ENCODE measurements at regions not wholly inside any gene's neighbourhood (a gene's known extent, or its start where the extent isn't known, plus 50 kb on each side); places are given as distances from the start of the nearest gene placed in this dataset.

GRCh38 chr6:40268166-40268565, 319.0 kb downstream of the LRFN2 start:
- DNase-seq (ENCODE audit: low read depth in 3 of 3): no peak

GRCh38 chr6:40265615-40266014, 321.5 kb downstream of the LRFN2 start:
- no peak for DNase-seq (ENCODE audit: low read depth in 3 of 3)

GRCh38 chr6:40263970-40264369, 323.2 kb downstream of the LRFN2 start:
- no peak for DNase-seq (ENCODE audit: low read depth in 3 of 3)

GRCh38 chr6:40262363-40262762, 324.8 kb downstream of the LRFN2 start:
- no peak for DNase-seq (ENCODE audit: low read depth in 3 of 3)

- DNase-seq (ENCODE audit: low read depth in 3 of 3): no peak
These were observed 324.3 kb upstream of the MOCS1 start for GRCh38 chr6:40258531-40258930.

GRCh38 chr6:40256831-40257230, 322.6 kb upstream of the MOCS1 start:
- no peak for DNase-seq (ENCODE audit: low read depth in 3 of 3)

GRCh38 chr6:40256224-40256623, 322.0 kb upstream of the MOCS1 start:
- no peak for DNase-seq (ENCODE audit: low read depth in 3 of 3)

- no peak for DNase-seq (ENCODE audit: low read depth in 3 of 3)
These were observed 319.2 kb upstream of the MOCS1 start for GRCh38 chr6:40253420-40253819.

- DNase-seq (ENCODE audit: low read depth in 3 of 3): no peak
These were observed 318.4 kb upstream of the MOCS1 start for GRCh38 chr6:40252531-40253258.

- no peak for DNase-seq (ENCODE audit: low read depth in 3 of 3)
These were observed 317.5 kb upstream of the MOCS1 start for GRCh38 chr6:40251637-40252300.

- DNase-seq (ENCODE audit: low read depth in 3 of 3): no peak
These were observed 315.7 kb upstream of the MOCS1 start for GRCh38 chr6:40249935-40250334.

GRCh38 chr6:40247516-40248115, 313.4 kb upstream of the MOCS1 start:
- DNase-seq (ENCODE audit: low read depth in 3 of 3): no peak

GRCh38 chr6:40244699-40245098, 310.4 kb upstream of the MOCS1 start:
- no peak for DNase-seq (ENCODE audit: low read depth in 3 of 3)

GRCh38 chr6:40232698-40233097, 298.4 kb upstream of the MOCS1 start:
- no peak for DNase-seq (ENCODE audit: low read depth in 3 of 3)

GRCh38 chr6:40227735-40228134, 293.5 kb upstream of the MOCS1 start:
- DNase-seq (ENCODE audit: low read depth in 3 of 3): no peak

GRCh38 chr6:40222354-40222753, 288.1 kb upstream of the MOCS1 start:
- DNase-seq (ENCODE audit: low read depth in 3 of 3): no peak

- no peak for DNase-seq (ENCODE audit: low read depth in 3 of 3)
These were observed 285.5 kb upstream of the MOCS1 start for GRCh38 chr6:40219799-40220198.

- DNase-seq (ENCODE audit: low read depth in 3 of 3): no peak
These were observed 276.4 kb upstream of the MOCS1 start for GRCh38 chr6:40210628-40211056.

- no peak for DNase-seq (ENCODE audit: low read depth in 3 of 3)
These were observed 271.5 kb upstream of the MOCS1 start for GRCh38 chr6:40205801-40206200.

GRCh38 chr6:40205004-40205403, 270.7 kb upstream of the MOCS1 start:
- DNase-seq (ENCODE audit: low read depth in 3 of 3): no peak

GRCh38 chr6:40197371-40197770, 263.1 kb upstream of the MOCS1 start:
- no peak for DNase-seq (ENCODE audit: low read depth in 3 of 3)

GRCh38 chr6:40196135-40196518, 261.9 kb upstream of the MOCS1 start:
- no peak for DNase-seq (ENCODE audit: low read depth in 3 of 3)

Measured in stimulated activated CD4-positive, alpha-beta T cell treated with anti-CD3 and anti-CD28 coated beads, TNF-alpha, amount 100 ng/mL, for 48 hours (primary cell).